Tibial nerve (tissue), 4 donors: ENCODE measurements at regions not wholly inside any gene's neighbourhood (a gene's known extent, or its start where the extent isn't known, plus 50 kb on each side); places are given as distances from the start of the nearest gene placed in this dataset.

Experiments
- DNase-seq, 2 donors: peaks; one replicate each; pipeline ENCODE4 v3.0.0-alpha.2; 2019; ENCODE audit warnings: low spot score in 2 of 2
- H3K27ac ChIP-seq, 4 donors: fragments of 200-600 bp; sonication (generic) in 3 of 4; one replicate each; pipeline ENCODE4 v1.5.1; 2017 to 2019; ENCODE audit warnings: mild to moderate bottlenecking in 1 of 4
- H3K27me3 ChIP-seq, 2 donors: fragments of 200-600 bp; sonication (generic) in 1 of 2; one replicate each; pipeline versions ENCODE4 v1.5.1 to v1.6.0; 2017 to 2019
- H3K36me3 ChIP-seq, 3 donors: fragments of 200-600 bp; sonication (generic); one replicate each; pipeline ENCODE4 v1.5.1; 2018 to 2019
- H3K4me1 ChIP-seq, 4 donors: fragments of 200-600 bp; sonication (generic) in 3 of 4; one replicate each; pipeline ENCODE4 v1.5.1; 2017 to 2019
- H3K4me3 ChIP-seq, 4 donors: fragments of 200-600 bp; sonication (generic) in 3 of 4; one replicate each; pipeline ENCODE4 v1.5.1; 2017 to 2019; ENCODE audit warnings: mild to moderate bottlenecking in 1 of 4, moderate library complexity in 1 of 4
- H3K9me3 ChIP-seq, 4 donors: fragments of 200-600 bp; sonication (generic) in 3 of 4; one replicate each; pipeline ENCODE4 v1.5.1; 2017 to 2019
- CTCF ChIP-seq, 5 experiments: fragments of 200-600 bp in 3 of 5; fragments of 450-650 bp in 2 of 5; sonication (generic) in 3 of 5; IDR thresholded peaks; one replicate each; pipeline ENCODE4 v1.5.1; 2016 to 2019; ENCODE audit warnings: antibody characterized with exemption in 5 of 5, mild to moderate bottlenecking in 3 of 5, moderate library complexity in 2 of 5
- EP300 ChIP-seq, 2 donors: sonication (generic); formaldehyde crosslinking; IDR thresholded peaks; one replicate each; pipeline ENCODE4 v1.6.1; 2017; ENCODE audit warnings: antibody characterized with exemption in 2 of 2, mild to moderate bottlenecking in 1 of 2
- POLR2A ChIP-seq, 2 donors: fragments of 450-650 bp; IDR thresholded peaks; one replicate each; pipeline ENCODE4 v1.6.1; 2017; ENCODE audit warnings: antibody characterized with exemption in 2 of 2, mild to moderate bottlenecking in 2 of 2, moderate library complexity in 2 of 2
- WGBS, 2 donors: methylation state at CpG; one replicate each; pipeline ENCODE4 v1.1.5; 2018; 5-methylcytosine and 5-hydroxymethylcytosine counted together

GRCh38 chr2:58914733-58915505, 673.8 kb upstream of the FANCL start:
- DNase-seq, result no peak
- 80% methylated on average over 6 of the region's 6 CpGs for WGBS, 2 donors
- TF ChIP-seq CTCF (IDR thresholded peaks at IDR 0.05) (no peak), EP300 (IDR thresholded peaks at IDR 0.05) (no peak), POLR2A (IDR thresholded peaks at IDR 0.05) (no peak)
- Histone ChIP-seq H3K27me3 (no peaks in the 10 kb centered on the region), H3K27ac (no peak overlapping the region), H3K4me3 (no peak overlapping the region), H3K36me3 (no peaks in the 10 kb centered on the region), H3K4me1 (no peaks in the 10 kb centered on the region), H3K9me3 (no peaks in the 10 kb centered on the region)

GRCh38 chr2:58913082-58913726, 672.1 kb upstream of the FANCL start:
- H3K4me3 ChIP-seq, result no peak overlapping the region
- H3K27ac ChIP-seq, result no peak overlapping the region
- no peak for DNase-seq
- no peaks in the 10 kb centered on the region for H3K27me3 ChIP-seq
- no peaks in the 10 kb centered on the region for H3K36me3 ChIP-seq
- H3K9me3 ChIP-seq, result no peaks in the 10 kb centered on the region
- H3K4me1 ChIP-seq, result no peaks in the 10 kb centered on the region
- WGBS, 2 donors, result 50 to 53% methylated on average over 6 of the region's 6 CpGs
- TF ChIP-seq CTCF (IDR thresholded peaks at IDR 0.05), result no peak
- no peak for TF ChIP-seq POLR2A (IDR thresholded peaks at IDR 0.05)
- TF ChIP-seq EP300 (IDR thresholded peaks at IDR 0.05), result no peak

GRCh38 chr2:58911877-58912276, 670.8 kb upstream of the FANCL start:
- TF ChIP-seq CTCF (IDR thresholded peaks at IDR 0.05) (no peak), POLR2A (IDR thresholded peaks at IDR 0.05) (no peak), EP300 (IDR thresholded peaks at IDR 0.05) (no peak)
- Histone ChIP-seq H3K4me3 (no peak overlapping the region), H3K4me1 (no peaks in the 10 kb centered on the region), H3K9me3 (no peaks in the 10 kb centered on the region), H3K27me3 (no peaks in the 10 kb centered on the region), H3K27ac (no peak overlapping the region), H3K36me3 (no peaks in the 10 kb centered on the region)
- no peak for DNase-seq
- WGBS, 2 donors, result 88 to 90% methylated on average over 1 of the region's 1 CpG

GRCh38 chr2:58908501-58909154, 667.5 kb upstream of the FANCL start:
- Histone ChIP-seq H3K27me3 (no peaks in the 10 kb centered on the region), H3K9me3 (no peaks in the 10 kb centered on the region), H3K27ac (no peak overlapping the region), H3K36me3 (no peaks in the 10 kb centered on the region), H3K4me1 (no peaks in the 10 kb centered on the region), H3K4me3 (no peak overlapping the region)
- DNase-seq, result no peak
- WGBS, 2 donors, result 57 to 66% methylated on average over 2 of the region's 2 CpGs
- TF ChIP-seq EP300 (IDR thresholded peaks at IDR 0.05) (no peak), CTCF (IDR thresholded peaks at IDR 0.05) (no peak), POLR2A (IDR thresholded peaks at IDR 0.05) (no peak)

GRCh38 chr2:58907644-58908043, 666.5 kb upstream of the FANCL start:
- DNase-seq, result no peak
- no peak for TF ChIP-seq POLR2A (IDR thresholded peaks at IDR 0.05)
- TF ChIP-seq CTCF (IDR thresholded peaks at IDR 0.05), result no peak
- TF ChIP-seq EP300 (IDR thresholded peaks at IDR 0.05), result no peak
- H3K27me3 ChIP-seq, result no peaks in the 10 kb centered on the region
- H3K4me1 ChIP-seq, result no peaks in the 10 kb centered on the region
- 92 to 100% methylated on average over 1 of the region's 1 CpG for WGBS, 2 donors
- H3K36me3 ChIP-seq, result no peaks in the 10 kb centered on the region
- no peak overlapping the region for H3K4me3 ChIP-seq
- H3K27ac ChIP-seq, result no peak overlapping the region
- no peaks in the 10 kb centered on the region for H3K9me3 ChIP-seq
